ENCODE measurements at regions not wholly inside any gene's neighbourhood (a gene's known extent, or its start where the extent isn't known, plus 50 kb on each side); places are given as distances from the start of the nearest gene placed in this dataset.

DNA sequence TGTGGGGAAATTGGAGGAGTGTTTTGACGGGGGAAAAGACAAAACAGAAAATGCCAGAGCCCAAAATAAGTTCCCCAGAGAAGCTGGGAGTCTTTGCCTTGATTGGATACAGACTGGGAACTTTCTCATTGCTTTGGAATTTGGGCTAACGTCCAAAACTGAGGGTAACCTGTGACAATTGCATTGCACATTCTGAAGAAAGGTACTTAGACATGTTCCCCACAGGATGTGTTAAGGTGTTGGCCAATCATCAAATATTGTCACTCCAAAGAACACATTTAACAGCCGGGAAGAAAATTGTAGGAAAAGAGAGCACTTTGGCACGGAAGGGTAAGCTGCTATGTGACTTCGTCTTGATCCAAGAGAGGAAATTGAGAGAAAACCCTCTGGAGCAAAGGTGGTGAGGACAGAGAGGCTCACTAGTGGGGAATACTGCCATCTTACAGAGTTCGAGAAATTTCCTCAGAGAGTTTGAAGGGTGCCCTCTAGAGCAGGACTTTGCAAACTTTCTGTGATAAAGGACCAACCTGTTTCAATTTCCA, 619.5 kb upstream of the TBL1XR1 start:
- no peak for DNase-seq
- H3K27ac ChIP-seq = no peak overlapping the region
- TF ChIP-seq, protein P1, sequence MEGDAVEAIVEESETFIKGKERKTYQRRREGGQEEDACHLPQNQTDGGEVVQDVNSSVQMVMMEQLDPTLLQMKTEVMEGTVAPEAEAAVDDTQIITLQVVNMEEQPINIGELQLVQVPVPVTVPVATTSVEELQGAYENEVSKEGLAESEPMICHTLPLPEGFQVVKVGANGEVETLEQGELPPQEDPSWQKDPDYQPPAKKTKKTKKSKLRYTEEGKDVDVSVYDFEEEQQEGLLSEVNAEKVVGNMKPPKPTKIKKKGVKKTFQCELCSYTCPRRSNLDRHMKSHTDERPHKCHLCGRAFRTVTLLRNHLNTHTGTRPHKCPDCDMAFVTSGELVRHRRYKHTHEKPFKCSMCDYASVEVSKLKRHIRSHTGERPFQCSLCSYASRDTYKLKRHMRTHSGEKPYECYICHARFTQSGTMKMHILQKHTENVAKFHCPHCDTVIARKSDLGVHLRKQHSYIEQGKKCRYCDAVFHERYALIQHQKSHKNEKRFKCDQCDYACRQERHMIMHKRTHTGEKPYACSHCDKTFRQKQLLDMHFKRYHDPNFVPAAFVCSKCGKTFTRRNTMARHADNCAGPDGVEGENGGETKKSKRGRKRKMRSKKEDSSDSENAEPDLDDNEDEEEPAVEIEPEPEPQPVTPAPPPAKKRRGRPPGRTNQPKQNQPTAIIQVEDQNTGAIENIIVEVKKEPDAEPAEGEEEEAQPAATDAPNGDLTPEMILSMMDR (IDR thresholded peaks at IDR 0.05) = peak in 2 of 4 donors; percentile 24 to 25
- no peak for TF ChIP-seq POLR2A (IDR thresholded peaks at IDR 0.05)
- H3K27me3 ChIP-seq = no peaks in the 10 kb centered on the region
- WGBS (ENCODE audit: insufficient coverage, low coverage, low lambda C conversion rate, missing lambda C conversion rate) = 22% methylated on average over 6 of the region's 6 CpGs
- intact Hi-C loops (cut with DNase I) = no loop called here
- ATAC-seq = peak; percentile 63 to 79 (median 70)
- no peaks in the 10 kb centered on the region for H3K36me3 ChIP-seq
- H3K9me3 ChIP-seq = no peaks in the 10 kb centered on the region
- peaks cover 0 to 10% (median 0%) of the 10 kb centered on the region in 4 donors for H3K4me1 ChIP-seq
- H3K4me3 ChIP-seq = no peak overlapping the region

GRCh38 chr3:177817751-177818150, 620.5 kb upstream of the TBL1XR1 start:
- H3K36me3 ChIP-seq = no peaks in the 10 kb centered on the region
- H3K27me3 ChIP-seq = no peaks in the 10 kb centered on the region
- no peak for TF ChIP-seq POLR2A (IDR thresholded peaks at IDR 0.05)
- TF ChIP-seq, protein P1 (IDR thresholded peaks at IDR 0.05) = no peak
- 95% methylated on average over 2 of the region's 2 CpGs for WGBS (ENCODE audit: insufficient coverage, low coverage, low lambda C conversion rate, missing lambda C conversion rate)
- H3K27ac ChIP-seq = no peak overlapping the region
- no peak for DNase-seq
- no peaks in the 10 kb centered on the region for H3K9me3 ChIP-seq
- no peak for ATAC-seq
- intact Hi-C loops (cut with DNase I) = no loop called here
- no peak overlapping the region for H3K4me3 ChIP-seq
- H3K4me1 ChIP-seq = peaks cover 0 to 13% (median 2%) of the 10 kb centered on the region in 4 donors

DNA sequence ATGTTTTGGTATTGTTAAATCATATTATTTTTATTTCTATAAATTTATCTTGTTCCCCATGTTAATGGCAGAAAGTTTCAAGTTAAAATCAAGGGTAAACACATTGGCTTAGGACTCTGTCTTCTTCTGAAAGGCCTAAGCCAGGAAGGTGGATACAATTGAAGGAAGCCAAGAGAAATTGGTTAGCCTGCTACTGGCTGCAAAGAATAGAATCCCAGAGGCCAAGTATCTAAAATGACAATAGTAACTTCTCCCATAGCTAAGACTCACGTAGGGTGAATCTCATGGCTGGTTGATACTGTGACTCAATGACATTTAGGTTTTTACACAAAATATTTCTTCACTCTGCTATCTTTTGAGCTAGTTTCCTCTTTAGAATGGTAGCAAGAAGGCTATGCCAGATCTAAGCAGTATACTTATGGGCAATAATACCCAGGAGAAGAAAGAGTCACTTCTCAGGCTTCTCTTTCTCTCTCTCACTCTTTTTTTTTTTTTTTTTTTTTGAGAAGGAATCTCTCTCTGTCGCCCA, 621.5 kb upstream of the TBL1XR1 start:
- Histone ChIP-seq H3K9me3 (no peaks in the 10 kb centered on the region), H3K27me3 (no peaks in the 10 kb centered on the region), H3K4me1 (peaks cover 0 to 23% (median 8%) of the 10 kb centered on the region in 4 donors), H3K4me3 (no peak overlapping the region), H3K27ac (no peak overlapping the region), H3K36me3 (no peaks in the 10 kb centered on the region)
- DNase-seq (no peak), ATAC-seq (no peak)
- WGBS (ENCODE audit: insufficient coverage, low coverage, low lambda C conversion rate, missing lambda C conversion rate) = 66% methylated on average over 2 of the region's 2 CpGs
- TF ChIP-seq, protein P1 (IDR thresholded peaks at IDR 0.05) = no peak
- TF ChIP-seq POLR2A (IDR thresholded peaks at IDR 0.05) = no peak
- intact Hi-C loops (cut with DNase I) = no loop called here

DNA sequence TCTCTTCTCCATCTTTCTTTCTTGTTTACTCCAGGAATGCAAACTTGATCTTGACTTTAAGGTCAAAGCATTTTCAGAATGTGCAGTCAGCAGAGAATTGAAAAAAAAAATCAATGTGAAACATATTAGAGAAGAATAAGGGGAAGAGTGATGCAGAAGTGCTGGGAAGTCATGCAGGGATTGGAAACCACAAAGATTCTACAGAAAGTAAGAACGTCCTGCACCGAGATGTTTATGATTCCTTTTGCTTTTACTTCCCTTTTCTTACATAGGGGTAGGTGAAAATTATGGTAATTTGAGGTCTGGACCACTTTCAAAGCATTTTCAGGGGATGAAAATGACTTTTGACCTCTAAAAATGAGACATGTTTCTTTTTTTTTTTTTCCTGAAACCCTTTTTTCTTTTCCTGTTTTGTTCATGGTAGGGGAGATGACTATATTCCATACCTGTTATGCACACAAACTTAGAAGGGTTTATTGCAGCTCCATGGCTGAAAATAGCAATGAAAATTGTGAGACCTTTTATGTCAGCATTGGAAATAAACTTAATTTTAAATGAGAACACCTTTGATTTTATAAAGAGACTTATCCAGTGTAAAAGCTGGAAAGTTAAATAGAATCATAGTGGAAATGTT, 623.5 kb upstream of the TBL1XR1 start:
- Histone ChIP-seq H3K36me3 (no peaks in the 10 kb centered on the region), H3K9me3 (no peaks in the 10 kb centered on the region), H3K4me3 (no peak overlapping the region), H3K27me3 (no peaks in the 10 kb centered on the region), H3K27ac (no peak overlapping the region), H3K4me1 (peaks cover 0 to 40% (median 16%) of the 10 kb centered on the region in 4 donors)
- intact Hi-C loops (cut with DNase I) = no loop called here
- no peak for DNase-seq
- TF ChIP-seq, protein P1 (IDR thresholded peaks at IDR 0.05) = no peak
- no peak for TF ChIP-seq POLR2A (IDR thresholded peaks at IDR 0.05)
- no peak for ATAC-seq
- WGBS (ENCODE audit: insufficient coverage, low coverage, low lambda C conversion rate, missing lambda C conversion rate) = 60% methylated on average over 2 of the region's 2 CpGs
